Lower leg skin (tissue), 3 donors: ENCODE measurements at regions not wholly inside any gene's neighbourhood (a gene's known extent, or its start where the extent isn't known, plus 50 kb on each side); places are given as distances from the start of the nearest gene placed in this dataset.

Experiments
- POLR2A ChIP-seq, 2 donors: fragments of 450-650 bp; IDR thresholded peaks; one replicate each; pipeline ENCODE4 v1.6.1; 2016 to 2017; ENCODE audit warnings: antibody characterized with exemption in 2 of 2, mild to moderate bottlenecking in 1 of 2, moderate library complexity in 1 of 2
- TF ChIP-seq, protein P1 (sequence below), 3 donors: fragments of 450-650 bp; IDR thresholded peaks; one replicate each; pipeline ENCODE4 v1.5.1; 2016; ENCODE audit warnings: antibody characterized with exemption in 3 of 3, mild to moderate bottlenecking in 3 of 3, moderate library complexity in 2 of 3

DNA sequence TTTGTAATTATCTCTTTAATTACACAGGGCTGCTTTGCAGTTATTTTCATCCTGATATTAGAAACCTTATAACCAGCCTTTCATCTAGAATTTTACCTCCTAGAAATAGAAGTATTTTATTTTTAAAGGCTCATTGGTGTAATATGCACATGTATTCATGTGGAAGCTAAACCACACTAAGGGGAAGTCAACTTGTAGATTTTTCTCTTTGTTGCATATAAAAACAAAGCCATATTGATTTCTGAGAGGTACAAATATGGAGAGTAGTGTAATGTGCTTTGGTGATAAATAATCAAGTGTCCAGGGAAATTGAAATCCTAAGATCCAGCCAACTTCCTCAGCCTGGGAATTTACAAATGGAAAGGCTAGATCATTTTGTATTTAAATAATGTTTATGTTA, 301.2 kb downstream of the LRATD1 start:
- no peak for TF ChIP-seq POLR2A (IDR thresholded peaks at IDR 0.05)
- TF ChIP-seq, protein P1, sequence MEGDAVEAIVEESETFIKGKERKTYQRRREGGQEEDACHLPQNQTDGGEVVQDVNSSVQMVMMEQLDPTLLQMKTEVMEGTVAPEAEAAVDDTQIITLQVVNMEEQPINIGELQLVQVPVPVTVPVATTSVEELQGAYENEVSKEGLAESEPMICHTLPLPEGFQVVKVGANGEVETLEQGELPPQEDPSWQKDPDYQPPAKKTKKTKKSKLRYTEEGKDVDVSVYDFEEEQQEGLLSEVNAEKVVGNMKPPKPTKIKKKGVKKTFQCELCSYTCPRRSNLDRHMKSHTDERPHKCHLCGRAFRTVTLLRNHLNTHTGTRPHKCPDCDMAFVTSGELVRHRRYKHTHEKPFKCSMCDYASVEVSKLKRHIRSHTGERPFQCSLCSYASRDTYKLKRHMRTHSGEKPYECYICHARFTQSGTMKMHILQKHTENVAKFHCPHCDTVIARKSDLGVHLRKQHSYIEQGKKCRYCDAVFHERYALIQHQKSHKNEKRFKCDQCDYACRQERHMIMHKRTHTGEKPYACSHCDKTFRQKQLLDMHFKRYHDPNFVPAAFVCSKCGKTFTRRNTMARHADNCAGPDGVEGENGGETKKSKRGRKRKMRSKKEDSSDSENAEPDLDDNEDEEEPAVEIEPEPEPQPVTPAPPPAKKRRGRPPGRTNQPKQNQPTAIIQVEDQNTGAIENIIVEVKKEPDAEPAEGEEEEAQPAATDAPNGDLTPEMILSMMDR (IDR thresholded peaks at IDR 0.05), result no peak
